DOHH2 (cell line): ENCODE measurements at regions not wholly inside any gene's neighbourhood (a gene's known extent, or its start where the extent isn't known, plus 50 kb on each side); places are given as distances from the start of the nearest gene placed in this dataset.

Experiments
- H3F3A ChIP-seq: fragments of 200-600 bp; sonication (generic), shearing (Covaris generic); 2 replicates; pipeline ENCODE4 v1.6.0; 2016; ENCODE audit warnings: antibody characterized with exemption, mild to moderate bottlenecking; ENCODE audit not compliant: control insufficient read depth, insufficient read depth
- H3K27ac ChIP-seq: fragments of 200-600 bp; sonication (generic); 2 replicates; pipeline ENCODE4 v1.5.1; 2014; ENCODE audit warnings: low read depth, mild to moderate bottlenecking, low read length, moderate library complexity
- H3K27me3 ChIP-seq: fragments of 200-600 bp; sonication (generic); 2 replicates; pipeline ENCODE4 v1.6.1; 2014; ENCODE audit warnings: mild to moderate bottlenecking, low read length, mixed read lengths; ENCODE audit not compliant: control insufficient read depth
- H3K36me3 ChIP-seq: fragments of 200-600 bp; sonication (generic); 2 replicates; pipeline ENCODE4 v1.6.1; 2014; ENCODE audit warnings: mild to moderate bottlenecking, low read length, moderate library complexity, mixed read lengths; ENCODE audit not compliant: control insufficient read depth
- H3K4me1 ChIP-seq: fragments of 200-600 bp; sonication (generic); 2 replicates; pipeline ENCODE4 v1.6.1; 2014; ENCODE audit warnings: mild to moderate bottlenecking, low read length, mixed read lengths; ENCODE audit not compliant: control insufficient read depth
- H3K4me2 ChIP-seq: fragments of 200-600 bp; sonication (generic); 2 replicates; pipeline ENCODE4 v1.6.0; 2014; ENCODE audit warnings: mild to moderate bottlenecking, low read length, moderate library complexity
- H3K4me3 ChIP-seq: fragments of 200-600 bp; sonication (generic); 2 replicates; pipeline ENCODE4 v1.5.1; 2014; ENCODE audit warnings: mild to moderate bottlenecking, low read length, mixed read lengths
- H3K79me2 ChIP-seq: fragments of 200-600 bp; sonication (generic); 2 replicates; pipeline ENCODE4 v1.6.1; 2014; ENCODE audit warnings: mild to moderate bottlenecking, low read length, mixed read lengths; ENCODE audit not compliant: control insufficient read depth
- H3K9me2 ChIP-seq: fragments of 200-600 bp; sonication (generic); replicated peaks from 2 replicates; pipeline ENCODE4 v1.6.1; 2014; ENCODE audit warnings: mild to moderate bottlenecking, low read length, mixed read lengths; ENCODE audit not compliant: control insufficient read depth
- H3K9me3 ChIP-seq: fragments of 200-600 bp; sonication (generic); 2 replicates; pipeline ENCODE4 v1.6.1; 2014; ENCODE audit warnings: antibody characterized with exemption, low read length, mixed read lengths; ENCODE audit not compliant: control insufficient read depth, insufficient read depth
- H4K20me1 ChIP-seq: fragments of 200-600 bp; sonication (generic); 2 replicates; pipeline ENCODE4 v1.6.0; 2014; ENCODE audit warnings: low read depth, mild to moderate bottlenecking, antibody characterized with exemption, low read length, moderate library complexity; ENCODE audit not compliant: control insufficient read depth, insufficient read depth
- CTCF ChIP-seq: fragments of 200-600 bp; sonication (generic); IDR thresholded peaks from one replicate; pipeline ENCODE4 v1.5.1; 2014; ENCODE audit warnings: antibody characterized with exemption, mild to moderate bottlenecking, low read depth, low read length; ENCODE audit not compliant: poor library complexity, severe bottlenecking
- EZH2phosphoT487 ChIP-seq: fragments of 200-600 bp; sonication (generic); IDR thresholded peaks from 2 replicates; pipeline ENCODE4 v1.6.1; 2017; ENCODE audit warnings: borderline replicate concordance, mild to moderate bottlenecking, antibody characterized with exemption, low read length, moderate library complexity, mixed read lengths

GRCh38 chr16:51008037-51008436 lies 143.0 kb downstream of the SALL1 start:
- Histone ChIP-seq H3K27me3 (no peaks in the 10 kb centered on the region), H3K27ac (no peak overlapping the region), H3K4me2 (no peak overlapping the region), H3F3A (no peaks in the 10 kb centered on the region), H3K4me1 (no peaks in the 10 kb centered on the region), H3K9me2 (no peaks in the 10 kb centered on the region), H3K9me3 (no peaks in the 10 kb centered on the region), H4K20me1 (no peaks in the 10 kb centered on the region), H3K36me3 (no peaks in the 10 kb centered on the region), H3K79me2 (no peaks in the 10 kb centered on the region), H3K4me3 (no peak overlapping the region)
- TF ChIP-seq CTCF (no peak), EZH2phosphoT487 (no peak)

- H3K27ac ChIP-seq: no peak overlapping the region
- H3F3A ChIP-seq: no peaks in the 10 kb centered on the region
- H4K20me1 ChIP-seq: no peaks in the 10 kb centered on the region
- no peaks in the 10 kb centered on the region for H3K4me1 ChIP-seq
- no peaks in the 10 kb centered on the region for H3K9me2 ChIP-seq
- H3K36me3 ChIP-seq: no peaks in the 10 kb centered on the region
- H3K9me3 ChIP-seq: no peaks in the 10 kb centered on the region
- H3K27me3 ChIP-seq: no peaks in the 10 kb centered on the region
- no peak overlapping the region for H3K4me2 ChIP-seq
- no peaks in the 10 kb centered on the region for H3K79me2 ChIP-seq
- H3K4me3 ChIP-seq: no peak overlapping the region
- TF ChIP-seq CTCF (no peak), EZH2phosphoT487 (no peak)
Observed at GRCh38 chr16:51003850-51004566, 147.1 kb downstream of the SALL1 start.

GRCh38 chr16:51002881-51003490 lies 148.1 kb downstream of the SALL1 start:
- TF ChIP-seq CTCF: no peak
- no peak for TF ChIP-seq EZH2phosphoT487
- no peaks in the 10 kb centered on the region for H3K36me3 ChIP-seq
- H3K9me2 ChIP-seq: no peaks in the 10 kb centered on the region
- no peaks in the 10 kb centered on the region for H3F3A ChIP-seq
- no peak overlapping the region for H3K4me3 ChIP-seq
- no peaks in the 10 kb centered on the region for H3K27me3 ChIP-seq
- no peak overlapping the region for H3K27ac ChIP-seq
- no peaks in the 10 kb centered on the region for H3K9me3 ChIP-seq
- H3K79me2 ChIP-seq: no peaks in the 10 kb centered on the region
- H3K4me2 ChIP-seq: no peak overlapping the region
- no peaks in the 10 kb centered on the region for H4K20me1 ChIP-seq
- H3K4me1 ChIP-seq: no peaks in the 10 kb centered on the region
